Left hindlimb (tissue), 1 donor: ENCODE measurements at regions not wholly inside any gene's neighbourhood (a gene's known extent, or its start where the extent isn't known, plus 50 kb on each side); places are given as distances from the start of the nearest gene placed in this dataset.

Experiments
- DNase-seq: peaks from one replicate; pipeline ENCODE4 v3.0.0-alpha.2; 2018

- DNase-seq: no peak
Observed at GRCh38 chr17:12457493-12457892, 208.2 kb upstream of the MYOCD start.

GRCh38 chr17:12459736-12460135 is 206.0 kb upstream of the MYOCD start:
- no peak for DNase-seq

GRCh38 chr17:12463102-12463501 is 202.6 kb upstream of the MYOCD start:
- no peak for DNase-seq

GRCh38 chr17:12472252-12473173 is 193.2 kb upstream of the MYOCD start:
- DNase-seq: no peak

GRCh38 chr17:12478311-12478710 is 187.4 kb upstream of the MYOCD start:
- no peak for DNase-seq

- DNase-seq: no peak
Observed at GRCh38 chr17:12485361-12485906, 180.3 kb upstream of the MYOCD start.

- DNase-seq: no peak
Observed at GRCh38 chr17:12489325-12489724, 176.4 kb upstream of the MYOCD start.

GRCh38 chr17:12492450-12492849 is 173.2 kb upstream of the MYOCD start:
- DNase-seq: no peak

GRCh38 chr17:12505866-12506265 is 159.8 kb upstream of the MYOCD start:
- no peak for DNase-seq

GRCh38 chr17:12507026-12507595 is 158.6 kb upstream of the MYOCD start:
- DNase-seq: no peak

- DNase-seq: no peak
Observed at GRCh38 chr17:12509801-12510200, 155.9 kb upstream of the MYOCD start.

GRCh38 chr17:12510535-12510934 is 155.2 kb upstream of the MYOCD start:
- no peak for DNase-seq

GRCh38 chr17:12512694-12513355 is 152.9 kb upstream of the MYOCD start:
- no peak for DNase-seq

GRCh38 chr17:12514596-12514995 is 151.1 kb upstream of the MYOCD start:
- no peak for DNase-seq

GRCh38 chr17:12519956-12520594 is 145.6 kb upstream of the MYOCD start:
- no peak for DNase-seq

GRCh38 chr17:12521416-12521815 is 144.3 kb upstream of the MYOCD start:
- no peak for DNase-seq

GRCh38 chr17:12522336-12522735 is 143.4 kb upstream of the MYOCD start:
- DNase-seq: no peak

- DNase-seq: peak; percentile 49
Observed at GRCh38 chr17:12522743-12523183, 142.9 kb upstream of the MYOCD start.

GRCh38 chr17:12523244-12523643 is 142.4 kb upstream of the MYOCD start:
- DNase-seq: no peak

GRCh38 chr17:12528036-12528435 is 137.7 kb upstream of the MYOCD start:
- no peak for DNase-seq

- DNase-seq: no peak
Observed at GRCh38 chr17:12530161-12530560, 135.5 kb upstream of the MYOCD start.

GRCh38 chr17:12536021-12536420 is 129.7 kb upstream of the MYOCD start:
- DNase-seq: no peak

- no peak for DNase-seq
Observed at GRCh38 chr17:12536472-12536871, 129.2 kb upstream of the MYOCD start.
